ENCODE measurements at regions not wholly inside any gene's neighbourhood (a gene's known extent, or its start where the extent isn't known, plus 50 kb on each side); places are given as distances from the start of the nearest gene placed in this dataset.

DNA sequence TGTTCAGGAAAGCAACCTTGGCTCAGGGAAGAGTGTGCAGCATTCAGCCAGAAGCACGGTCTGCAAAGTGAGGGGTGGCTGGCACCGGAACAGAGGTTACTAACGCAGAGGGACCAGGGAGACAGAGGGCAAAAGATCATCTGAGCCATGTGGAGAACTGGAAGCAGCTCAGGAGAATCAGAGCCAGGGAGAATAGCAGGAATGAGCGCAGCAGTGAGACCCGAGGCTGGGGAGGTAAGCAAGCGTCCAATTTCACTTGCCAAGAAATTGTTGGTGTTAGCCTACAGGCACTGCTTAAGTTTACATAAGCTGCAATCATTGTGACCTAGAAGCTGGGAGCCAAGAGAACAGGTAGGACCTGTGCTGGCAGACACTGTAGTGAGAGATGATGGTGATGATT, 372.6 kb upstream of the POU3F3 start:
- TF ChIP-seq ZNF114 (CRISPR knock-in tag; IDR thresholded peaks at IDR 0.05) (no peak), EZH2 (IDR thresholded peaks at IDR 0.05; ENCODE audit: low read depth, unreplicated experiment) (no peak), POLR2AphosphoS5 (IDR thresholded peaks at IDR 0.05; ENCODE audit: low read depth) (no peak), CTCF (conservative IDR thresholded peaks at IDR 0.05; ENCODE audit: low read depth in 2 of 2) (no peak), EZH2phosphoT487 (IDR thresholded peaks at IDR 0.05; ENCODE audit: unreplicated experiment) (no peak)
- TF ChIP-seq, protein P1, sequence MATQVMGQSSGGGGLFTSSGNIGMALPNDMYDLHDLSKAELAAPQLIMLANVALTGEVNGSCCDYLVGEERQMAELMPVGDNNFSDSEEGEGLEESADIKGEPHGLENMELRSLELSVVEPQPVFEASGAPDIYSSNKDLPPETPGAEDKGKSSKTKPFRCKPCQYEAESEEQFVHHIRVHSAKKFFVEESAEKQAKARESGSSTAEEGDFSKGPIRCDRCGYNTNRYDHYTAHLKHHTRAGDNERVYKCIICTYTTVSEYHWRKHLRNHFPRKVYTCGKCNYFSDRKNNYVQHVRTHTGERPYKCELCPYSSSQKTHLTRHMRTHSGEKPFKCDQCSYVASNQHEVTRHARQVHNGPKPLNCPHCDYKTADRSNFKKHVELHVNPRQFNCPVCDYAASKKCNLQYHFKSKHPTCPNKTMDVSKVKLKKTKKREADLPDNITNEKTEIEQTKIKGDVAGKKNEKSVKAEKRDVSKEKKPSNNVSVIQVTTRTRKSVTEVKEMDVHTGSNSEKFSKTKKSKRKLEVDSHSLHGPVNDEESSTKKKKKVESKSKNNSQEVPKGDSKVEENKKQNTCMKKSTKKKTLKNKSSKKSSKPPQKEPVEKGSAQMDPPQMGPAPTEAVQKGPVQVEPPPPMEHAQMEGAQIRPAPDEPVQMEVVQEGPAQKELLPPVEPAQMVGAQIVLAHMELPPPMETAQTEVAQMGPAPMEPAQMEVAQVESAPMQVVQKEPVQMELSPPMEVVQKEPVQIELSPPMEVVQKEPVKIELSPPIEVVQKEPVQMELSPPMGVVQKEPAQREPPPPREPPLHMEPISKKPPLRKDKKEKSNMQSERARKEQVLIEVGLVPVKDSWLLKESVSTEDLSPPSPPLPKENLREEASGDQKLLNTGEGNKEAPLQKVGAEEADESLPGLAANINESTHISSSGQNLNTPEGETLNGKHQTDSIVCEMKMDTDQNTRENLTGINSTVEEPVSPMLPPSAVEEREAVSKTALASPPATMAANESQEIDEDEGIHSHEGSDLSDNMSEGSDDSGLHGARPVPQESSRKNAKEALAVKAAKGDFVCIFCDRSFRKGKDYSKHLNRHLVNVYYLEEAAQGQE (IDR thresholded peaks at IDR 0.05; ENCODE audit: unreplicated experiment), result no peak
- TF ChIP-seq, protein P2, sequence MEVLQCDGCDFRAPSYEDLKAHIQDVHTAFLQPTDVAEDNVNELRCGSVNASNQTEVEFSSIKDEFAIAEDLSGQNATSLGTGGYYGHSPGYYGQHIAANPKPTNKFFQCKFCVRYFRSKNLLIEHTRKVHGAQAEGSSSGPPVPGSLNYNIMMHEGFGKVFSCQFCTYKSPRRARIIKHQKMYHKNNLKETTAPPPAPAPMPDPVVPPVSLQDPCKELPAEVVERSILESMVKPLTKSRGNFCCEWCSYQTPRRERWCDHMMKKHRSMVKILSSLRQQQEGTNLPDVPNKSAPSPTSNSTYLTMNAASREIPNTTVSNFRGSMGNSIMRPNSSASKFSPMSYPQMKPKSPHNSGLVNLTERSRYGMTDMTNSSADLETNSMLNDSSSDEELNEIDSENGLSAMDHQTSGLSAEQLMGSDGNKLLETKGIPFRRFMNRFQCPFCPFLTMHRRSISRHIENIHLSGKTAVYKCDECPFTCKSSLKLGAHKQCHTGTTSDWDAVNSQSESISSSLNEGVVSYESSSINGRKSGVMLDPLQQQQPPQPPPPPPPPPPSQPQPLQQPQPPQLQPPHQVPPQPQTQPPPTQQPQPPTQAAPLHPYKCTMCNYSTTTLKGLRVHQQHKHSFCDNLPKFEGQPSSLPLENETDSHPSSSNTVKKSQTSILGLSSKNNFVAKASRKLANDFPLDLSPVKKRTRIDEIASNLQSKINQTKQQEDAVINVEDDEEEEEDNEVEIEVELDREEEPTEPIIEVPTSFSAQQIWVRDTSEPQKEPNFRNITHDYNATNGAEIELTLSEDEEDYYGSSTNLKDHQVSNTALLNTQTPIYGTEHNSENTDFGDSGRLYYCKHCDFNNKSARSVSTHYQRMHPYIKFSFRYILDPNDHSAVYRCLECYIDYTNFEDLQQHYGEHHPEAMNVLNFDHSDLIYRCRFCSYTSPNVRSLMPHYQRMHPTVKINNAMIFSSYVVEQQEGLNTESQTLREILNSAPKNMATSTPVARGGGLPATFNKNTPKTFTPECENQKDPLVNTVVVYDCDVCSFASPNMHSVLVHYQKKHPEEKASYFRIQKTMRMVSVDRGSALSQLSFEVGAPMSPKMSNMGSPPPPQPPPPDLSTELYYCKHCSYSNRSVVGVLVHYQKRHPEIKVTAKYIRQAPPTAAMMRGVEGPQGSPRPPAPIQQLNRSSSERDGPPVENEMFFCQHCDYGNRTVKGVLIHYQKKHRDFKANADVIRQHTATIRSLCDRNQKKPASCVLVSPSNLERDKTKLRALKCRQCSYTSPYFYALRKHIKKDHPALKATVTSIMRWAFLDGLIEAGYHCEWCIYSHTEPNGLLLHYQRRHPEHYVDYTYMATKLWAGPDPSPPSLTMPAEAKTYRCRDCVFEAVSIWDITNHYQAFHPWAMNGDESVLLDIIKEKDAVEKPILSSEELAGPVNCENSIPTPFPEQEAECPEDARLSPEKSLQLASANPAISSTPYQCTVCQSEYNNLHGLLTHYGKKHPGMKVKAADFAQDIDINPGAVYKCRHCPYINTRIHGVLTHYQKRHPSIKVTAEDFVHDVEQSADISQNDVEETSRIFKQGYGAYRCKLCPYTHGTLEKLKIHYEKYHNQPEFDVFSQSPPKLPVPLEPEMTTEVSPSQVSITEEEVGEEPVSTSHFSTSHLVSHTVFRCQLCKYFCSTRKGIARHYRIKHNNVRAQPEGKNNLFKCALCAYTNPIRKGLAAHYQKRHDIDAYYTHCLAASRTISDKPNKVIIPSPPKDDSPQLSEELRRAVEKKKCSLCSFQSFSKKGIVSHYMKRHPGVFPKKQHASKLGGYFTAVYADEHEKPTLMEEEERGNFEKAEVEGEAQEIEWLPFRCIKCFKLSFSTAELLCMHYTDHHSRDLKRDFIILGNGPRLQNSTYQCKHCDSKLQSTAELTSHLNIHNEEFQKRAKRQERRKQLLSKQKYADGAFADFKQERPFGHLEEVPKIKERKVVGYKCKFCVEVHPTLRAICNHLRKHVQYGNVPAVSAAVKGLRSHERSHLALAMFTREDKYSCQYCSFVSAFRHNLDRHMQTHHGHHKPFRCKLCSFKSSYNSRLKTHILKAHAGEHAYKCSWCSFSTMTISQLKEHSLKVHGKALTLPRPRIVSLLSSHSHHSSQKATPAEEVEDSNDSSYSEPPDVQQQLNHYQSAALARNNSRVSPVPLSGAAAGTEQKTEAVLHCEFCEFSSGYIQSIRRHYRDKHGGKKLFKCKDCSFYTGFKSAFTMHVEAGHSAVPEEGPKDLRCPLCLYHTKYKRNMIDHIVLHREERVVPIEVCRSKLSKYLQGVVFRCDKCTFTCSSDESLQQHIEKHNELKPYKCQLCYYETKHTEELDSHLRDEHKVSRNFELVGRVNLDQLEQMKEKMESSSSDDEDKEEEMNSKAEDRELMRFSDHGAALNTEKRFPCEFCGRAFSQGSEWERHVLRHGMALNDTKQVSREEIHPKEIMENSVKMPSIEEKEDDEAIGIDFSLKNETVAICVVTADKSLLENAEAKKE (CRISPR knock-in tag; IDR thresholded peaks at IDR 0.05), result no peak
